GM12878 (cell line): ENCODE measurements at regions not wholly inside any gene's neighbourhood (a gene's known extent, or its start where the extent isn't known, plus 50 kb on each side); places are given as distances from the start of the nearest gene placed in this dataset.

Experiments
- ATAC-seq: fragments of 200-7000 bp; cut with Tn5 transposase; 3 replicates; pipeline ENCODE4 v1.9.1; 2020; ENCODE audit warnings: mild to moderate bottlenecking, moderate library complexity
- BruUV-seq: library from RNA; stranded (reverse); fragments of 400-500 nt; replicated peaks from 2 replicates; lab custom pipeline; 2021; lab: Mats Ljungman, UMichigan
- CTCF ChIA-PET: fragments of 300-600 bp; sonication (Branson Sonifier 250); formaldehyde crosslinking; extraction: SDS; loops from one replicate; lab custom pipeline; 2021; ENCODE audit warnings: inconsistent platforms; lab: Yijun Ruan, JAX
- POLR2A ChIA-PET: fragments of 350-600 bp; formaldehyde crosslinking; extraction: SDS; loops from one replicate; lab custom pipeline; 2021; ENCODE audit warnings: inconsistent platforms; lab: Charles Lee
- RAD21 ChIA-PET: fragments of 300-600 bp; sonication (Branson Sonifier 250); formaldehyde crosslinking; loops from one replicate; lab custom pipeline; 2023; ENCODE audit warnings: antibody characterized with exemption; ENCODE audit not compliant: unreplicated experiment; lab: Charles Lee
- SMC1A ChIA-PET: fragments of 300-600 bp; sonication (Branson Sonifier 250); formaldehyde crosslinking; loops from one replicate; lab custom pipeline; 2023; ENCODE audit not compliant: unreplicated experiment, uncharacterized antibody; lab: Charles Lee
- DNase-seq: peaks from one replicate; pipeline ENCODE4 v3.0.0-alpha.2; 2011; ENCODE audit warnings: low read depth, low spot score
- FAIRE-seq: peaks from 3 replicates; lab custom pipeline; 2011; peaks lifted over from hg19 to GRCh38; lab: Jason Lieb, UNC
- H2AFZ ChIP-seq: 2 replicates; pipeline ENCODE4 v1.6.0; 2011; ENCODE audit warnings: low read depth, low read length, control low read depth; ENCODE audit not compliant: control insufficient read depth
- H3K27ac ChIP-seq: 2 replicates; pipeline ENCODE4 v1.5.1; 2011; ENCODE audit warnings: control low read depth; ENCODE audit not compliant: control insufficient read depth, insufficient read depth
- H3K27me3 ChIP-seq, 2 experiments: replicated peaks in 1 of 2; 2 replicates each; pipeline versions ENCODE4 v1.6.0 to v1.6.1; 2011; ENCODE audit warnings: low read length in 1 of 2; ENCODE audit not compliant: control insufficient read depth in 2 of 2, insufficient read depth in 2 of 2
- H3K36me3 ChIP-seq, 2 experiments: 2 replicates each; pipeline ENCODE4 v1.5.1; 2011; ENCODE audit warnings: low read length in 1 of 2; ENCODE audit not compliant: control insufficient read depth in 2 of 2, insufficient read depth in 2 of 2
- H3K4me1 ChIP-seq: 2 replicates; pipeline ENCODE4 v1.6.1; 2011; ENCODE audit warnings: mild to moderate bottlenecking, low read length, moderate library complexity, mixed read lengths; ENCODE audit not compliant: control insufficient read depth, insufficient read depth
- H3K4me2 ChIP-seq: 2 replicates; pipeline ENCODE4 v1.6.0; 2011; ENCODE audit warnings: control low read depth; ENCODE audit not compliant: control insufficient read depth, insufficient read depth
- H3K4me3 ChIP-seq: fragments of 200-600 bp; sonication (generic); 2 replicates; pipeline ENCODE4 v1.5.1; 2016
- H3K79me2 ChIP-seq: 2 replicates; pipeline ENCODE4 v1.6.0; 2011; ENCODE audit warnings: low read length; ENCODE audit not compliant: control insufficient read depth, insufficient read depth
- H3K9ac ChIP-seq: 2 replicates; pipeline ENCODE4 v1.8.0; 2011; ENCODE audit warnings: low read length, control low read depth, mixed read lengths; ENCODE audit not compliant: control insufficient read depth, insufficient read depth
- H3K9me3 ChIP-seq: replicated peaks from 3 replicates; pipeline ENCODE4 v1.5.1; 2011; ENCODE audit warnings: mild to moderate bottlenecking, low read length; ENCODE audit not compliant: control insufficient read depth, insufficient read depth
- H4K20me1 ChIP-seq: 2 replicates; pipeline ENCODE4 v1.6.0; 2011; ENCODE audit not compliant: control insufficient read depth, insufficient read depth
- CUX1 ChIP-seq: IDR thresholded peaks from 2 replicates; pipeline ENCODE4 v1.6.1; 2012; ENCODE audit warnings: improper control_type of control experiment, low read depth, low read length; ENCODE audit not compliant: insufficient replicate concordance
- KAT2A ChIP-seq: conservative IDR thresholded peaks from 2 replicates; pipeline ENCODE4 v1.6.1; 2011; ENCODE audit warnings: low read depth, low read length; ENCODE audit not compliant: control insufficient read depth
- NBN ChIP-seq: fragments of 450-650 bp; IDR thresholded peaks from 2 replicates; pipeline ENCODE4 v1.6.1; 2016
- WGBS: methylation state at CpG from one replicate; pipeline ENCODE4 v1.1.6; 2016; ENCODE audit warnings: low lambda C conversion rate; ENCODE audit not compliant: insufficient replicate concordance, insufficient coverage; ENCODE audit errors: missing lambda C conversion rate; 5-methylcytosine and 5-hydroxymethylcytosine counted together
- in situ Hi-C: fragments of 300-500 bp; cut with MboI; formaldehyde crosslinking; loops from 9 replicates; pipeline ENCODE4 v1.14.3; 2018; ENCODE audit warnings: mixed read lengths
- intact Hi-C: fragments of 100-400 bp; cut with micrococcal nuclease; formaldehyde crosslinking; loops from one replicate; pipeline ENCODE4 v1.14.2; 2022; ENCODE audit not compliant: unreplicated experiment
- TF ChIP-seq, protein P1 (sequence below): IDR thresholded peaks from 2 replicates; pipeline ENCODE4 v1.6.1; 2012; ENCODE audit warnings: low read depth, low read length, improper control_type of control experiment

GRCh38 chr4:100084892-100085291, 105.4 kb downstream of the DDIT4L start:
- no peak overlapping the region for H3K4me2 ChIP-seq
- no peak overlapping the region for H3K4me3 ChIP-seq
- TF ChIP-seq KAT2A (no peak), CUX1 (no peak), NBN (no peak)
- TF ChIP-seq, protein P1, sequence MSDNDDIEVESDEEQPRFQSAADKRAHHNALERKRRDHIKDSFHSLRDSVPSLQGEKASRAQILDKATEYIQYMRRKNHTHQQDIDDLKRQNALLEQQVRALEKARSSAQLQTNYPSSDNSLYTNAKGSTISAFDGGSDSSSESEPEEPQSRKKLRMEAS: no peak
- no peaks in the 10 kb centered on the region for H3K36me3 ChIP-seq
- DNase-seq (no peak), FAIRE-seq (no peak), ATAC-seq (no peak)
- no peaks in the 10 kb centered on the region; the same call in 2 of the 3 replicates for H3K9me3 ChIP-seq
- H3K79me2 ChIP-seq: no peaks in the 10 kb centered on the region
- no peak overlapping the region for H2AFZ ChIP-seq
- POLR2A ChIA-PET: no interaction called here
- H3K9ac ChIP-seq: no peak overlapping the region
- in situ Hi-C loops (no loop called here), intact Hi-C loops (no loop called here)
- SMC1A ChIA-PET: interaction anchor here (1.2 to 1.5 kb wide), 3 partner anchors 11 to 87 kb away, joined by 3 to 7 read pairs (median 3); no protein-coding TSS in a partner anchor
- no peak overlapping the region for H3K27ac ChIP-seq
- CTCF ChIA-PET: interaction anchor here (0.6 to 9.9 kb wide), 3 partner anchors 9 to 87 kb away, joined by 3 to 120 read pairs (median 4); no protein-coding TSS in a partner anchor
- H3K4me1 ChIP-seq: no peaks in the 10 kb centered on the region
- H4K20me1 ChIP-seq: no peaks in the 10 kb centered on the region
- H3K27me3 ChIP-seq: no peaks in the 10 kb centered on the region
- BruUV-seq: no TSS peak
- 0% methylated on average over 1 of the region's 1 CpG for WGBS
- RAD21 ChIA-PET: no interaction called here
